SKM-1 (cell line): ENCODE measurements at regions not wholly inside any gene's neighbourhood (a gene's known extent, or its start where the extent isn't known, plus 50 kb on each side); places are given as distances from the start of the nearest gene placed in this dataset.
"Not testable (repeated sequence)": the region's sequence is repeated elsewhere in the genome, so short reads cannot be mapped to it uniquely, and the experiment has no call there.

ENCODE experiments used
- DNase-seq: peaks from one replicate; lab custom pipeline; 2025; ENCODE audit not compliant: unreplicated experiment; lab: John Stamatoyannopoulos, UW

- DNase-seq: no peak
Observed at GRCh38 chr5:167296661-167297060, 994.8 kb upstream of the WWC1 start.

GRCh38 chr5:167299861-167300260 is 991.6 kb upstream of the WWC1 start:
- not testable (repeated sequence) for DNase-seq

- DNase-seq: no peak
Observed at GRCh38 chr5:167303582-167303981, 987.9 kb upstream of the WWC1 start.

GRCh38 chr5:167304834-167305469 is 986.5 kb upstream of the WWC1 start:
- no peak for DNase-seq

GRCh38 chr5:167305591-167306213 is 985.7 kb upstream of the WWC1 start:
- DNase-seq: no peak

GRCh38 chr5:167307042-167307441 is 984.4 kb upstream of the WWC1 start:
- no peak for DNase-seq

GRCh38 chr5:167308466-167308865 is 983.0 kb upstream of the WWC1 start:
- DNase-seq: no peak

GRCh38 chr5:167309941-167310517 is 981.4 kb upstream of the WWC1 start:
- DNase-seq: no peak

- no peak for DNase-seq
Observed at GRCh38 chr5:167311340-167311739, 980.1 kb upstream of the WWC1 start.

- DNase-seq: no peak
Observed at GRCh38 chr5:167312225-167312624, 979.2 kb upstream of the WWC1 start.

- DNase-seq: no peak
Observed at GRCh38 chr5:167315762-167316161, 975.7 kb upstream of the WWC1 start.

GRCh38 chr5:167317884-167318283 is 973.6 kb upstream of the WWC1 start:
- no peak for DNase-seq

- no peak for DNase-seq
Observed at GRCh38 chr5:167319243-167319642, 972.2 kb upstream of the WWC1 start.

GRCh38 chr5:167320019-167320418 is 971.4 kb upstream of the WWC1 start:
- no peak for DNase-seq

- no peak for DNase-seq
Observed at GRCh38 chr5:167332309-167332708, 959.1 kb upstream of the WWC1 start.

- DNase-seq: no peak
Observed at GRCh38 chr5:167336161-167336560, 955.3 kb upstream of the WWC1 start.

GRCh38 chr5:167339205-167339604 is 952.2 kb upstream of the WWC1 start:
- DNase-seq: no peak

- DNase-seq: no peak
Observed at GRCh38 chr5:167346461-167346860, 945.0 kb upstream of the WWC1 start.

- DNase-seq: no peak
Observed at GRCh38 chr5:167348251-167348926, 943.1 kb upstream of the WWC1 start.

- no peak for DNase-seq
Observed at GRCh38 chr5:167348980-167349379, 942.5 kb upstream of the WWC1 start.

GRCh38 chr5:167351316-167351715 is 940.1 kb upstream of the WWC1 start:
- DNase-seq: no peak

- no peak for DNase-seq
Observed at GRCh38 chr5:167352801-167353200, 938.6 kb upstream of the WWC1 start.
